C4-2B (cell line): ENCODE measurements at regions not wholly inside any gene's neighbourhood (a gene's known extent, or its start where the extent isn't known, plus 50 kb on each side); places are given as distances from the start of the nearest gene placed in this dataset.

Experiments
- CTCF ChIP-seq: fragments of 450-650 bp; conservative IDR thresholded peaks from 2 replicates; pipeline ENCODE4 v1.5.1; 2017; ENCODE audit warnings: mild to moderate bottlenecking
- ZFX ChIP-seq: fragments of 450-650 bp; IDR thresholded peaks from 2 replicates; pipeline ENCODE4 v1.6.1; 2017

GRCh38 chr1:190807629-190808028, 330.0 kb upstream of the BRINP3 start:
- TF ChIP-seq CTCF: no peak
- no peak for TF ChIP-seq ZFX
